ENCODE measurements at regions not wholly inside any gene's neighbourhood (a gene's known extent, or its start where the extent isn't known, plus 50 kb on each side); places are given as distances from the start of the nearest gene placed in this dataset.

- Histone ChIP-seq H3K27ac (ENCODE audit: low read length) (no peak overlapping the region), H3K4me1 (ENCODE audit: low read length) (no peaks in the 10 kb centered on the region), H3K36me3 (replicated peaks; ENCODE audit: low read depth, low read length) (no peaks in the 10 kb centered on the region), H2AFZ (ENCODE audit: low read depth, low read length) (no peak overlapping the region), H4K20me1 (ENCODE audit: insufficient read depth, low read length) (no peaks in the 10 kb centered on the region), H3K4me2 (ENCODE audit: low read length) (no peak overlapping the region), H3K9me3 (ENCODE audit: insufficient read depth, low read length) (no peaks in the 10 kb centered on the region), H3K9ac (ENCODE audit: low read length) (no peak overlapping the region), H3K79me2 (ENCODE audit: low read length) (no peaks in the 10 kb centered on the region), H3K27me3 (ENCODE audit: low read depth, low read length) (no peaks in the 10 kb centered on the region), H3K4me3 (ENCODE audit: low read length) (no peak overlapping the region)
- no peak for TF ChIP-seq EZH2phosphoT487 (IDR thresholded peaks at IDR 0.05; ENCODE audit: low read depth)
- TF ChIP-seq, protein P1, sequence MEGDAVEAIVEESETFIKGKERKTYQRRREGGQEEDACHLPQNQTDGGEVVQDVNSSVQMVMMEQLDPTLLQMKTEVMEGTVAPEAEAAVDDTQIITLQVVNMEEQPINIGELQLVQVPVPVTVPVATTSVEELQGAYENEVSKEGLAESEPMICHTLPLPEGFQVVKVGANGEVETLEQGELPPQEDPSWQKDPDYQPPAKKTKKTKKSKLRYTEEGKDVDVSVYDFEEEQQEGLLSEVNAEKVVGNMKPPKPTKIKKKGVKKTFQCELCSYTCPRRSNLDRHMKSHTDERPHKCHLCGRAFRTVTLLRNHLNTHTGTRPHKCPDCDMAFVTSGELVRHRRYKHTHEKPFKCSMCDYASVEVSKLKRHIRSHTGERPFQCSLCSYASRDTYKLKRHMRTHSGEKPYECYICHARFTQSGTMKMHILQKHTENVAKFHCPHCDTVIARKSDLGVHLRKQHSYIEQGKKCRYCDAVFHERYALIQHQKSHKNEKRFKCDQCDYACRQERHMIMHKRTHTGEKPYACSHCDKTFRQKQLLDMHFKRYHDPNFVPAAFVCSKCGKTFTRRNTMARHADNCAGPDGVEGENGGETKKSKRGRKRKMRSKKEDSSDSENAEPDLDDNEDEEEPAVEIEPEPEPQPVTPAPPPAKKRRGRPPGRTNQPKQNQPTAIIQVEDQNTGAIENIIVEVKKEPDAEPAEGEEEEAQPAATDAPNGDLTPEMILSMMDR (IDR thresholded peaks at IDR 0.05; ENCODE audit: low read depth, low read length): no peak
Observed at GRCh38 chr2:194556629-194557028, 1100.4 kb upstream of the SLC39A10 start.

DNA sequence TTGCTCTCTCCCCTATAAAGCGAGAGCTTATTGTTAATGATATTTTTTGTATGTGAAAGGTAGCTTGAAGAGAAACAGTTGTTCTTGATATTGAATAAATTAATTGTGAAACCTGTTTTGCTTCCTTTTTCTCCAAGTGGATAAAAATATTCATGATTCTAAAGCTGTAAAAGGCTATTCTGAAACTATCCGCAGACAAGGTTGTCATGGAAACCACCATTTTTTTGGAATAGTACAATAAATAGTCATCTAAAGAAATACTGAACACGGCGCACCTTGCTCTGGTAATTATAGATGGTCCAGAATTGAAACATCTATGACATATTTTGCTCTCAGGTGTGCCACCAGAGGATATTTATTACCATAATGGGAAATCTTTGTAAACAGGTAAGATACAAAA lies 1103.0 kb upstream of the SLC39A10 start:
- no peaks in the 10 kb centered on the region for H3K4me1 ChIP-seq (ENCODE audit: low read length)
- H3K27ac ChIP-seq (ENCODE audit: low read length): no peak overlapping the region
- no peaks in the 10 kb centered on the region for H4K20me1 ChIP-seq (ENCODE audit: insufficient read depth, low read length)
- H3K36me3 ChIP-seq (replicated peaks; ENCODE audit: low read depth, low read length): no peaks in the 10 kb centered on the region
- H3K79me2 ChIP-seq (ENCODE audit: low read length): no peaks in the 10 kb centered on the region
- H2AFZ ChIP-seq (ENCODE audit: low read depth, low read length): no peak overlapping the region
- H3K9ac ChIP-seq (ENCODE audit: low read length): no peak overlapping the region
- H3K27me3 ChIP-seq (ENCODE audit: low read depth, low read length): no peaks in the 10 kb centered on the region
- no peak overlapping the region for H3K4me3 ChIP-seq (ENCODE audit: low read length)
- H3K9me3 ChIP-seq (ENCODE audit: insufficient read depth, low read length): no peaks in the 10 kb centered on the region
- H3K4me2 ChIP-seq (ENCODE audit: low read length): no peak overlapping the region
- TF ChIP-seq EZH2phosphoT487 (IDR thresholded peaks at IDR 0.05; ENCODE audit: low read depth): no peak
- TF ChIP-seq, protein P1 (IDR thresholded peaks at IDR 0.05; ENCODE audit: low read depth, low read length): no peak

- Histone ChIP-seq H3K79me2 (ENCODE audit: low read length) (no peaks in the 10 kb centered on the region), H3K4me1 (ENCODE audit: low read length) (no peaks in the 10 kb centered on the region; the same call in 1 of the 2 replicates), H3K27ac (ENCODE audit: low read length) (no peak overlapping the region), H4K20me1 (ENCODE audit: insufficient read depth, low read length) (no peaks in the 10 kb centered on the region), H3K9me3 (ENCODE audit: insufficient read depth, low read length) (no peaks in the 10 kb centered on the region), H3K4me2 (ENCODE audit: low read length) (no peak overlapping the region), H3K36me3 (replicated peaks; ENCODE audit: low read depth, low read length) (no peaks in the 10 kb centered on the region), H2AFZ (ENCODE audit: low read depth, low read length) (no peak overlapping the region), H3K9ac (ENCODE audit: low read length) (no peak overlapping the region), H3K4me3 (ENCODE audit: low read length) (no peak overlapping the region), H3K27me3 (ENCODE audit: low read depth, low read length) (no peaks in the 10 kb centered on the region)
- no peak for TF ChIP-seq EZH2phosphoT487 (IDR thresholded peaks at IDR 0.05; ENCODE audit: low read depth)
- TF ChIP-seq, protein P1 (IDR thresholded peaks at IDR 0.05; ENCODE audit: low read depth, low read length): no peak
Observed at GRCh38 chr2:194550702-194551101, 1106.3 kb upstream of the SLC39A10 start.

- H3K36me3 ChIP-seq (replicated peaks; ENCODE audit: low read depth, low read length): no peaks in the 10 kb centered on the region
- H3K9ac ChIP-seq (ENCODE audit: low read length): no peak overlapping the region
- H3K27ac ChIP-seq (ENCODE audit: low read length): no peak overlapping the region
- no peaks in the 10 kb centered on the region for H3K27me3 ChIP-seq (ENCODE audit: low read depth, low read length)
- H3K4me3 ChIP-seq (ENCODE audit: low read length): no peak overlapping the region
- H3K9me3 ChIP-seq (ENCODE audit: insufficient read depth, low read length): no peaks in the 10 kb centered on the region
- no peaks in the 10 kb centered on the region for H3K79me2 ChIP-seq (ENCODE audit: low read length)
- no peaks in the 10 kb centered on the region for H4K20me1 ChIP-seq (ENCODE audit: insufficient read depth, low read length)
- H2AFZ ChIP-seq (ENCODE audit: low read depth, low read length): no peak overlapping the region
- TF ChIP-seq EZH2phosphoT487 (IDR thresholded peaks at IDR 0.05; ENCODE audit: low read depth): no peak
- TF ChIP-seq, protein P1 (IDR thresholded peaks at IDR 0.05; ENCODE audit: low read depth, low read length): no peak
- H3K4me2 ChIP-seq (ENCODE audit: low read length): no peak overlapping the region
- no peaks in the 10 kb centered on the region; the same call in 1 of the 2 replicates for H3K4me1 ChIP-seq (ENCODE audit: low read length)
Observed at GRCh38 chr2:194549387-194549786, 1107.6 kb upstream of the SLC39A10 start.
